Upper lobe of left lung (tissue), 4 donors: ENCODE measurements at regions not wholly inside any gene's neighbourhood (a gene's known extent, or its start where the extent isn't known, plus 50 kb on each side); places are given as distances from the start of the nearest gene placed in this dataset.

Experiments used
- CTCF ChIP-seq, 6 experiments: fragments of 450-650 bp in 4 of 6; fragments of 200-600 bp in 2 of 6; sonication (generic) in 2 of 6; IDR thresholded peaks; one replicate each; pipeline ENCODE4 v1.5.1; 2016 to 2019; ENCODE audit warnings: antibody characterized with exemption in 6 of 6
- POLR2A ChIP-seq, 4 donors: fragments of 450-650 bp; IDR thresholded peaks; one replicate each; pipeline ENCODE4 v1.5.1; 2016 to 2017; ENCODE audit warnings: antibody characterized with exemption in 4 of 4, mild to moderate bottlenecking in 2 of 4
- POLR2AphosphoS5 ChIP-seq, 2 donors: sonication (generic); formaldehyde crosslinking; IDR thresholded peaks; one replicate each; pipeline ENCODE4 v1.5.1; 2017; ENCODE audit warnings: antibody characterized with exemption in 2 of 2

GRCh38 chr7:121605317-121605680 is 209.2 kb upstream of the FAM3C start:
- TF ChIP-seq CTCF (IDR thresholded peaks at IDR 0.05), result peak in 1 of 6 experiments; percentile 13
- TF ChIP-seq POLR2A (IDR thresholded peaks at IDR 0.05), result no peak
- TF ChIP-seq POLR2AphosphoS5 (IDR thresholded peaks at IDR 0.05), result no peak
